ENCODE measurements at regions not wholly inside any gene's neighbourhood (a gene's known extent, or its start where the extent isn't known, plus 50 kb on each side); places are given as distances from the start of the nearest gene placed in this dataset.
"Not testable (repeated sequence)": the region's sequence is repeated elsewhere in the genome, so short reads cannot be mapped to it uniquely, and the experiment has no call there.

- not testable (repeated sequence) for TF ChIP-seq CTCF (conservative IDR thresholded peaks at IDR 0.05; ENCODE audit: low read length); EZH2phosphoT487 (IDR thresholded peaks at IDR 0.05; ENCODE audit: borderline replicate concordance, low read depth, low read length)
Observed at GRCh38 chr5:89630064-89630463, 747.1 kb upstream of the MEF2C start.

All from OCI-LY7 (cell line).